ENCODE measurements at regions not wholly inside any gene's neighbourhood (a gene's known extent, or its start where the extent isn't known, plus 50 kb on each side); places are given as distances from the start of the nearest gene placed in this dataset.
"Not testable (repeated sequence)": the region's sequence is repeated elsewhere in the genome, so short reads cannot be mapped to it uniquely, and the experiment has no call there.

- no peak overlapping the region for H3K27ac ChIP-seq
- 96 to 100% (median 100%) methylated on average over 1 of the region's 1 CpG for WGBS, 3 donors
- no peak for TF ChIP-seq CTCF (IDR thresholded peaks at IDR 0.05)
- H3K4me1 ChIP-seq: no peaks in the 10 kb centered on the region
- no peak for DNase-seq
- H3K9me3 ChIP-seq: peaks cover 7% of the 10 kb centered on the region
- no peaks in the 10 kb centered on the region for H3K36me3 ChIP-seq (ENCODE audit: insufficient read depth in 1 of 2, low read depth in 1 of 2)
- ATAC-seq: no peak
- H3K4me3 ChIP-seq: no peak overlapping the region
- no peaks in the 10 kb centered on the region for H3K27me3 ChIP-seq (ENCODE audit: insufficient read depth in 3 of 3, low read length in 2 of 3)
- intact Hi-C loops (cut with DNase I): no loop called here
These were observed 1802.5 kb downstream of the EFNA5 start for GRCh38 chr5:105868038-105868780.

GRCh38 chr5:105865834-105866233, 1804.9 kb downstream of the EFNA5 start:
- Histone ChIP-seq H3K4me3 (no peak overlapping the region), H3K36me3 (ENCODE audit: insufficient read depth in 1 of 2, low read depth in 1 of 2) (no peaks in the 10 kb centered on the region), H3K27me3 (ENCODE audit: insufficient read depth in 3 of 3, low read length in 2 of 3) (no peaks in the 10 kb centered on the region), H3K27ac (no peak overlapping the region), H3K4me1 (no peaks in the 10 kb centered on the region), H3K9me3 (peaks cover 7% of the 10 kb centered on the region)
- TF ChIP-seq CTCF (IDR thresholded peaks at IDR 0.05): no peak
- 87 to 97% (median 93%) methylated on average over 1 of the region's 1 CpG for WGBS, 3 donors
- DNase-seq: no peak
- intact Hi-C loops (cut with DNase I): no loop called here
- ATAC-seq: no peak

- WGBS, 3 donors: 96 to 99% (median 96%) methylated on average over 21 to 33 of the region's 33 CpGs
- intact Hi-C loops (cut with DNase I): not testable (repeated sequence)
These were observed 1811.4 kb downstream of the EFNA5 start for GRCh38 chr5:105859350-105859749.

GRCh38 chr5:105849701-105850100, 1821.0 kb downstream of the EFNA5 start:
- Histone ChIP-seq H3K27me3 (ENCODE audit: insufficient read depth in 3 of 3, low read length in 2 of 3) (no peaks in the 10 kb centered on the region), H3K36me3 (ENCODE audit: insufficient read depth in 1 of 2, low read depth in 1 of 2) (no peaks in the 10 kb centered on the region), H3K4me3 (no peak overlapping the region), H3K9me3 (no peaks in the 10 kb centered on the region), H3K27ac (no peak overlapping the region), H3K4me1 (no peaks in the 10 kb centered on the region)
- ATAC-seq (no peak), DNase-seq (no peak)
- TF ChIP-seq CTCF (IDR thresholded peaks at IDR 0.05): no peak
- WGBS, 3 donors: 50 to 62% (median 55%) methylated on average over 1 of the region's 1 CpG
- intact Hi-C loops (cut with DNase I): no loop called here

More at GRCh38 chr5:105859350-105859749, 1811.4 kb downstream of the EFNA5 start:
- not testable (repeated sequence) for DNase-seq; H3K4me3 ChIP-seq; H3K36me3 ChIP-seq (ENCODE audit: insufficient read depth in 1 of 2, low read depth in 1 of 2); H3K4me1 ChIP-seq; H3K9me3 ChIP-seq; ATAC-seq; H3K27ac ChIP-seq; H3K27me3 ChIP-seq (ENCODE audit: insufficient read depth in 3 of 3, low read length in 2 of 3)

- Histone ChIP-seq H3K9me3 (no peaks in the 10 kb centered on the region), H3K27ac (no peak overlapping the region), H3K36me3 (ENCODE audit: insufficient read depth in 1 of 2, low read depth in 1 of 2) (no peaks in the 10 kb centered on the region), H3K4me3 (no peak overlapping the region), H3K27me3 (ENCODE audit: insufficient read depth in 3 of 3, low read length in 2 of 3) (no peaks in the 10 kb centered on the region), H3K4me1 (no peaks in the 10 kb centered on the region)
- TF ChIP-seq CTCF (IDR thresholded peaks at IDR 0.05): no peak
- DNase-seq: no peak
- intact Hi-C loops (cut with DNase I): no loop called here
- no peak for ATAC-seq
- WGBS, 3 donors: 63 to 67% (median 65%) methylated on average over 3 of the region's 3 CpGs
These were observed 1829.9 kb downstream of the EFNA5 start for GRCh38 chr5:105840800-105841199.
